ENCODE measurements at regions not wholly inside any gene's neighbourhood (a gene's known extent, or its start where the extent isn't known, plus 50 kb on each side); places are given as distances from the start of the nearest gene placed in this dataset.

GRCh38 chr6:18720075-18720474 lies 332.9 kb downstream of the RNF144B start:
- no peak for DNase-seq

GRCh38 chr6:18724056-18724455 lies 336.9 kb downstream of the RNF144B start:
- no peak for DNase-seq
- TF ChIP-seq GATA1 (IDR thresholded peaks at IDR 0.05; ENCODE audit: low read depth, low read length) = no peak
- no peak for TF ChIP-seq POLR2A (IDR thresholded peaks at IDR 0.05; ENCODE audit: low read length)

More at GRCh38 chr6:18720075-18720474, 332.9 kb downstream of the RNF144B start:
- TF ChIP-seq POLR2A (IDR thresholded peaks at IDR 0.05; ENCODE audit: low read length) (no peak), GATA1 (IDR thresholded peaks at IDR 0.05; ENCODE audit: low read depth, low read length) (no peak)

GRCh38 chr6:18725449-18725848 lies 338.3 kb downstream of the RNF144B start:
- DNase-seq = no peak
- no peak for TF ChIP-seq POLR2A (IDR thresholded peaks at IDR 0.05; ENCODE audit: low read length)
- TF ChIP-seq GATA1 (IDR thresholded peaks at IDR 0.05; ENCODE audit: low read depth, low read length) = no peak

DNA sequence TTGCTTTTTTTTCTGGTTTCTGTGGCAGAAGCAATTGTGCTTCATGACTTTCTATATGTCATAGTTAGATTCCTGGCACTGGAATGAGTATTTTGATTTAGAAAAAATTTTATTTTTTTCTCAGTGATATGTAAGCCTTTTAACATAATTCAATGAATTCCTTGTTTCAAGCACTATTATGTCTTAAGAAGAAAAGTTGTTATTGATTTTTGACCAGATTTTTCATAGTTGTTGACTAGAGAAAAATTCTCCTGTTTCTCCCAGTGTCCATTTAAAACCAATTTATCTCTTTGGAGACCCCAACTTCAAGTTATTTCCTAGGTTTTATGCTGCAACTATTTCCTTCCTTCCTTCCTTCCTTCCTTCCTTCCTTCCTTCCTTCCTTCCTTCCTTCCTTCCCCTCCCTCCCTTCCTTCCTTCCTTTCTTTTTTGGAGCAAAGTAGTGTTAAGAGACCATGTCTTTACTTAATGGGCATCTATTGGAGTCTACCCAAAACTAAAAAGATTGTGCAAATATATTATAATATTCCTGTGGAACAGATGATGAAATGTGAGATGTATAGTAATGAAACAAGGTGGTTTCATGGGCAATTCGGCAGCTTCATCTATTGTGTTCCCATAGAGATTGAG lies 346.9 kb downstream of the RNF144B start:
- TF ChIP-seq POLR2A (IDR thresholded peaks at IDR 0.05; ENCODE audit: low read length) (no peak), GATA1 (IDR thresholded peaks at IDR 0.05; ENCODE audit: low read depth, low read length) (no peak)
- no peak for DNase-seq

DNA sequence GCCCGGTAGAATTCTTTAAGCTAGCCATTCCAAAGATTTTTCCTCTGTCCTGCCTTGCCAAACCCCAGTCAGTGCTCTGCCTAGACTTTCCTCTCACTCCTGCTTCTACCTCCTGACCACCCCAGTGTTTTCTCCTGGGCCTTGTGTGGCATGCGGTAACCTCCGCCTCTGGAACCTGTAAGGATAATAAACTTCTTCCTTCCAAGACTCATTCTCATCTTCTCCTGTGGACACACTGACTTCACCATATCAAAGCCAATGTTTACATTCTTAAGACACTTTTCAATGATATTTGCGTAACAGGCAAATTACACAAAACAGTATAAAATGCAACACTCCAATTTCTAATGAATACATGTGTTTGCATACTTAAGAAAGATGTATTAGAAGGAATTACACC lies 354.6 kb downstream of the RNF144B start:
- DNase-seq = no peak
- TF ChIP-seq GATA1 (IDR thresholded peaks at IDR 0.05; ENCODE audit: low read depth, low read length) (no peak), POLR2A (IDR thresholded peaks at IDR 0.05; ENCODE audit: low read length) (no peak)

- DNase-seq = no peak
- TF ChIP-seq GATA1 (IDR thresholded peaks at IDR 0.05; ENCODE audit: low read depth, low read length) (no peak), POLR2A (IDR thresholded peaks at IDR 0.05; ENCODE audit: low read length) (no peak)
Observed at GRCh38 chr6:18742406-18742805, 355.3 kb downstream of the RNF144B start.

DNA sequence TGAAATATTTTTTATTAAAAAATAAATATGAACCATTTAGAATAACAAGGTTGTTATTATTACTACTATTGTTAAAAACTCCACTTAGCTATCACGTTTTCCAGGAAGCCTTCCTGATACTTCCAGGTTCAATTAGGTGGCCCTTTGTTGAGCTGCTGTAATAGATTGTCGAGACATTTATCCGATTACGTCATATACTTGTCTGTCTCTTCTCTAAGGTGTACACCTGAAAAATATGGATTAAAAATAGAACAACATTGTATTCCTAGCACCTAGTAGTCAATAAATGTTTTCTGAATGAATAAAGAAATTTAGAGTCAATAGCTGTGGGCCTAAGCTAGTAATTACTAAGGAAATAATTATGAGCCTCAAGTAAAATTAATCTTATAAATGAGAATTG lies 359.6 kb downstream of the RNF144B start:
- no peak for DNase-seq

GRCh38 chr6:18748314-18748713 lies 361.2 kb downstream of the RNF144B start:
- DNase-seq = no peak
- TF ChIP-seq GATA1 (IDR thresholded peaks at IDR 0.05; ENCODE audit: low read depth, low read length) (no peak), POLR2A (IDR thresholded peaks at IDR 0.05; ENCODE audit: low read length) (no peak)

More for the DNA sequence above, 359.6 kb downstream of the RNF144B start:
- no peak for TF ChIP-seq POLR2A (IDR thresholded peaks at IDR 0.05; ENCODE audit: low read length)
- TF ChIP-seq GATA1 (IDR thresholded peaks at IDR 0.05; ENCODE audit: low read depth, low read length) = no peak

- no peak for DNase-seq
- TF ChIP-seq POLR2A (IDR thresholded peaks at IDR 0.05; ENCODE audit: low read length) (no peak), GATA1 (IDR thresholded peaks at IDR 0.05; ENCODE audit: low read depth, low read length) (no peak)
Observed at GRCh38 chr6:18752278-18753068, 365.3 kb downstream of the RNF144B start.

- TF ChIP-seq POLR2A (IDR thresholded peaks at IDR 0.05; ENCODE audit: low read length) = no peak
- TF ChIP-seq GATA1 (IDR thresholded peaks at IDR 0.05; ENCODE audit: low read depth, low read length) = no peak
- no peak for DNase-seq
Observed at GRCh38 chr6:18753076-18753475, 365.9 kb downstream of the RNF144B start.

- no peak for TF ChIP-seq GATA1 (IDR thresholded peaks at IDR 0.05; ENCODE audit: low read depth, low read length)
- no peak for TF ChIP-seq POLR2A (IDR thresholded peaks at IDR 0.05; ENCODE audit: low read length)
- DNase-seq = no peak
Observed at GRCh38 chr6:18763086-18763485, 375.9 kb downstream of the RNF144B start.

DNA sequence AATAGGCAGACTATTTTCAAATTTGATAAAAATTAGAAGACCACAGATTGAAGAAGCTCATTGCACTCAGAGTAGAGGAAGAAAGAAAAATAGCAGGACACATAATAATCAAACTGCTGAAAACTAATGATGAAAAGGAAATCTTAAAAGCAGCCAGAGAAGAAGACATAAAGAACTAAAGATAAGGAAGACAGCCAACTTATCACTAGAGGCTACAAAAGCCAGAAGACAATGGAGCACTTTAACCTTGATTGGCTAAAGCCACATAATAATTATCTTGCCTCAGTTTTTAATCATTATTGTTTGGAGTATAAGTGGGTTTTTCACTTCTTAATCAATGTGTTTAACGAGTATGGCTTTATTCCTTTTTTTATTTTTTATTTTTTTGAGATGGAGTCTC lies 397.6 kb downstream of the RNF144B start:
- TF ChIP-seq GATA1 (IDR thresholded peaks at IDR 0.05; ENCODE audit: low read depth, low read length) (no peak), POLR2A (IDR thresholded peaks at IDR 0.05; ENCODE audit: low read length) (no peak)
- no peak for DNase-seq

DNA sequence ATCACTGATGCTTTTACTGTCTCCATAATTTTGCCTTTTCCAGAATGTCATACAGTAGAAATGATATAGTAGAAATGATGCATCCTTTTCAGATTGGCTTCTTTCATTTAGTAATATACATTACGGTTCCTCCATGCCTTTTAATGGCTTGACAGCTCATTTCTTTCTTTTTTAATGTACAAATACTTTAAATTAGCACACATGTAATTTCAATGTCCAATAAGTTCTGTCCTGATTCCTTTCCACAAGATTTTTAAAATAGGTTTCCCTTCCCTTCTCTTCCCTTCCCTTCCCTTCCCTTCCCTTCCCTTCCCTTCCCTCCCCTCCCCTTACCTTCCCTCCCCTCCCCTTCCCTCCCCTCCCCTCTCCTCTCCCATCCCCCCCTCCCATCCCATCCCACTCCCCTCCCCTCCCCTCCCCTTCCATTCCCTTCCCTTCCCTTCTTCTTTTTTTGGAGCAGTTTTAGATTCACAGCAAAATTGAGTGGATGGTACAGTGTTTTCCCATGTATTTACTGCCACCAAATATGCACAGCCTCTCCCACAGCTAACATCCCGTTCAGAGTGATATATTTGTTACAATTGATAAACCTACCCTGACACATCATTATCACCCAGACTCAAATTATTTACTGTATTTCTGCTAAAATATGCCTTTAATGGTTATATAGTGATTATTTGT lies 398.8 kb downstream of the RNF144B start:
- DNase-seq = no peak
- TF ChIP-seq GATA1 (IDR thresholded peaks at IDR 0.05; ENCODE audit: low read depth, low read length) (no peak), POLR2A (IDR thresholded peaks at IDR 0.05; ENCODE audit: low read length) (no peak)

GRCh38 chr6:18792866-18793265 lies 405.7 kb downstream of the RNF144B start:
- DNase-seq = no peak
- TF ChIP-seq POLR2A (IDR thresholded peaks at IDR 0.05; ENCODE audit: low read length) (no peak), GATA1 (IDR thresholded peaks at IDR 0.05; ENCODE audit: low read depth, low read length) (no peak)
